Activated CD4-positive, alpha-beta T cell treated with anti-CD3 and anti-CD28 coated beads, Interleukin-10, Interleukin-2, amounts not matched to agents 100 ng/mL and 50 ng/mL, durations not matched to agents 16 hours and 8 hours (primary cell): ENCODE measurements at regions not wholly inside any gene's neighbourhood (a gene's known extent, or its start where the extent isn't known, plus 50 kb on each side); places are given as distances from the start of the nearest gene placed in this dataset.

ENCODE experiments used
- DNase-seq: peaks from one replicate; pipeline ENCODE4 v3.0.0-alpha.2; 2020

- no peak for DNase-seq
Observed at GRCh38 chr3:117536006-117536405, 826.4 kb downstream of the TUSC7 start.

DNA sequence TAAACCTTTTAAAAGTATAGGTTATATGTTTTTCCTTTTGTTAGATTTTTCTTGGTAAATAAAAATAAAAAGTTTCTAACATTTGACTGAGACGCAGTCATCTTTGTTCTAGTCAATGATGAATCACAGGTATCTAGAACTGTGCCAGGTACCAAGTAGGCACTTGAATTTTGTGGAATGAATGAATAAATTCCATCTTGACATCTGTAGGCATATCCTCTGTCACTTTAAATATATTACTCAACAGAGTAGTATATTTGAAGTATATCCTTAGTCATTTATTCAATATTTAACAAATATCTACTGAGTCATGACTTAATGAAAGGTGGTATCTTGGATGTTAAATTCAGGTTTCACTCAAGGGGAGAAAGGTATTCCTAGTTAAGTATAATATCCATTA lies 828.4 kb downstream of the TUSC7 start:
- DNase-seq: no peak

DNA sequence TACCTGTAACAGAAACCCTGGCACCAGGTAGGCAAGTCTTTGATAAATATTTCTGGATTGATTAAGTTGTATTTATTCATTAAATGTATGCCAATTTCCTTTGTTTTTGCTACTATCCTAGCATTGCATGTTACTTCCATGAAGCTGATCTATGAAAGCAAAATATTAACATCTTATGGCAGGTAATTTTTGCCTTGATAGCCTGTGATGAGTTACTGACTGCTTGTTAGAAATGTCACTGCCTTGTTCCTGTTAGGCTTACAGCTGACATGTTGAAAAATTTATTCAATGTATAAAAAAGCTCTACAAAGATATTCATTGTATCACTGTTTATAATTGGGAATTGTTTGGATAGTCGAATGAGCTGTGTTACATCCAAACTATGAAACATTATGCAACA lies 830.1 kb downstream of the TUSC7 start:
- DNase-seq: no peak

DNA sequence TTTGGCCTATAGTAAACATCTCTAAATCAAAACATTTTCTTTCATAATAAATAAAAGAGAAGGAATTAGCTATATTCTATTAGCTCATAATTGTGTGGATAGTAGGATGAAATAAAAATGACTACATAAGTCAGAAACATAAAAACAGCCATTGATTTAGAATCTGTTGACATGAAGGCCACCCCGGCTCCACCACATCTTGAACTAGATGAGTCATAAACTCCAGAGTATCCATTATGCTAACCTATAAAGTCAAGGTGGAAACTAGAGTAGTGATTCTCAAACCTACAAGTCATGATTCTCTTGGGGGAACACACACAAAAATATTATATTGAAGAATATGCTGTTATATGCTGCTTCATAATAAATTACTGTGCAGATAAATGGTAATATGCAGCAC lies 831.0 kb downstream of the TUSC7 start:
- DNase-seq: no peak

DNA sequence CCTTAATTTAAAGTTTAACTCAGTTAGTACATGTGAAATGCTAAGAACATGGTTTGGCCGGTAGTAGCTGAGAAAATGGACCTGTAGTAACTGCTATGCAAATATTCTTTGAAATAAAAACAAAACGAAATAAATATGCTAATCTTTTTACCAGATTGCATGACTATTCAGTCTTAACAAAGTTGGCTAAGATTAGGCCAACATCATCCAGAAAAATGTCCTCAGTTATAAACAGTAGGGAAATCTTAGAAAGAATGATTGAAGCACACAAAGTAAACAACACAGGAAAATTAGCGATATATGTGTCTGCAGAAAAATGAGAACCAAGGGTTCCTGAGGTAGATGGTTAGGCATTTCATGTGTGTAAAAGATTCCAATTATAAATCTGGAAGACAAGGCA lies 832.1 kb downstream of the TUSC7 start:
- DNase-seq: no peak

GRCh38 chr3:117543521-117543920 lies 833.9 kb downstream of the TUSC7 start:
- DNase-seq: no peak

- no peak for DNase-seq
Observed at GRCh38 chr3:117545484-117545883, 835.9 kb downstream of the TUSC7 start.

DNA sequence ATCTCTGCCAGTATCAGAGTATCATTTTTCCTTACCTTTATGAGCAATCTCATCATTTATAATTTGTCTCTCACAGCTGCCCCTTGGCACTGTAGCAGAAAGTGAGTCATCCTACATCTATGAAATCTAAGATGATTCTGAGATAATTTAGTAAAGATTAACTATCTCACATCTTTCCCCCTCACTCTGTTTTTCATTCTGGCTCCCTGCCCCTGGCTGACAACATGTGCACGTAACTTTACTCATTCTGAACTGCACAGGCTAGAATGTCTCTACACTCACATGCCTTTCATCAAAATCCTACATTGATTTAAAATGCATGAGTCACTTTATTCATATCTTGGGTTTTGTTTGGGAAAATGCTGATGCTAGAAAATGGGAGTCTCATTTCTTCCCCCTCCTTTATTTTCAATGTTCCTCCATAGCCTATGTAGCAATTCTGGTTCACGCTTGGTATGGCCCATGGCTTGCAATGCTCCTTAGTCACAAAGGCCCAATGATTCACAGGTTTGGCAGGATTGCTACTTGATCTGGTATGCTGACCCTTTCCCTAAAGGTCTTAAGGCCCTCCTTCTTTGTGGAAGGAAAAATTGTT lies 838.5 kb downstream of the TUSC7 start:
- DNase-seq: no peak

DNA sequence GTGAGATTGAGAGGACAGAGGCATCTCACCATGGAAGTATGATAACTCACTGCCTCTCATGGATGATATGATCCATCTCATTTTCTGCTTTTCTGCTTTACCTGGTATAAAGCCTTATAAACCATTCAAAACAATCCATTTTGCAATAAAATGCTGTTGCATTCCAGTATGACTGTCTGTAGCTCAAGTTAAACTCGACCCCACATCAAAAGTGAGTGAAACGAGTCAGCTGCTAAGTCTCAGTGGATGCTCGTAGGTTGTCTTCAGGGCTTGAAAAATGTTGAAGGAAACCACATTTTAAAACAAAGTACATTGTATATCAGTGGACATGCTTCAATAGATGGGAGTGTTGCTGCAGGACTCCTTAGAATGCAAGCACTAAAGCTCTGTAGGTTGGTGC lies 839.0 kb downstream of the TUSC7 start:
- DNase-seq: no peak

DNA sequence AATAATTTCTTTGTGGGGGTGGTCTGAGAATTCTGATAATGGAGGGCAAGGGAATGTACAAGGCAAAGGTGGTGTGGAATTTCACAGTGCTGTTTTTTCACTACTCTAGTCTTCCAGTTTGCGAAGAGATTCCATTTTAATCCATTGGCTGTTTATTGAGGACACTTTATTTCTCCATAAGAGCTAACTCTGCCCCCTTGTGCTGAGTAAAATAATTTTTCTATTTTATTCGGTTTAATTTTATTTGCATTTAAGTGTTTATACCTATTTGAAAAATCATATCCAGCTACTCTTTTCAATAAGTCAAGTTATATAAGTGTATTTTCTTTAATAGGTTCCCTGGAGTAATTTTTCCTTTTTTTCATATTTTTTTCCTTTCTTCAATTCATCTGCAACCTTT lies 840.1 kb downstream of the TUSC7 start:
- no peak for DNase-seq

GRCh38 chr3:117550766-117551165 lies 841.2 kb downstream of the TUSC7 start:
- no peak for DNase-seq

DNA sequence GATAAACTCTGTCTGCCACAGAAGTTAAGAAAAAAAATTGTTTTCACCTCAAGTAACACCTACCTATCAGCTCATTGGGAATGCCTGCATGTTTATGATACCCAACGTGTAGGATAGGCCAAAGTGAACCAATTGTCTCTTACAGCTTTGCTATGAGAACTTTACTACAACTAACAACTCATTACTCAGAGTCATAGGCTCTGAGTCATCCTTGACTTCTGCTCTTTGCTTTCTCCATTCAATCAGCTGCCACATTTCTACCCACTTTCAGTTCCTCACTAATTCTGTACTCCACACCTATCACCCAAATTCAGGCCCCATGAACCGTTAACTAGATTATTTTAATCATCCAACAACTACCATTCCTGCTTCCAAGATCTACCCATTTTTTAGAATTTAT lies 843.9 kb downstream of the TUSC7 start:
- no peak for DNase-seq

GRCh38 chr3:117556646-117557407 lies 847.2 kb downstream of the TUSC7 start:
- no peak for DNase-seq

- DNase-seq: no peak
Observed at GRCh38 chr3:117557464-117558090, 848.0 kb downstream of the TUSC7 start.

DNA sequence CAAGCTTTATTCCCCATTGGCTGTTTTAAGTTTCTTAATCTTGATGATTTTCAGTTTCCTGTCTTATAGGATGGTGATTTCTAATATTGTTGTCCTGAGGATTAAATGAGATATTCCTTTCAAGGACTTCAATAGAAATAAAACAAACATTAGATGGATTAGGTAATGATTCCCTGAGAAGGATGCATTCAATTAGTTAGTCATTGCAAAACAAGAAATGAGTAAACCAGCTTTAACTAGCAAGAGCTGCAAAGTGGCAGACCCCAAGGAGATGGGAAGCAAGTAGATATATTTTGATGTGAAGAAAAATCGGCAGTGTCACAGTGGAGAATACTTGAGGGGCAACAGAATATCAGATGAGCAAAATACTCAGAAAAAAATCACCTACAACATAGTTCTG lies 849.1 kb downstream of the TUSC7 start:
- no peak for DNase-seq

GRCh38 chr3:117562000-117562399 lies 852.4 kb downstream of the TUSC7 start:
- no peak for DNase-seq

- DNase-seq: no peak
Observed at GRCh38 chr3:117563063-117563462, 853.5 kb downstream of the TUSC7 start.

DNA sequence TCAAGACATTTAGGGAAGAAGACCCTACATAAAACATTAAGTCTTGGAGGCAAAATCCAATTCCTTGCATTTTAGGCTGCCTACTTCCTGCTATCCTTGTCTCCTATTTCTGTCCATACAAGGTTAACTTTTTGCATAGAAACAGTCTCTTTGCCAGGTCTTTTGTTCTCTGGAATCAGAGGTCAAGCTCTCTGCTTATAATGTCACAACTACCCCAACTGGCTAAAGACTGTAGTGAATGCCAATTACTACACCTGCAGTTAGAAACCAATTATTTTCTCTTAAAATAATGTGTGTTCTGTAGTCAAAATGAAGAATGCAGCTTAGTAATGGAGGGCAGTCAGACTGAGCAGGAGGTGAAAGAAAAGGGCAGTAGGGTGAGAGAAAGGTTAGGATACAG lies 856.2 kb downstream of the TUSC7 start:
- DNase-seq: no peak

- no peak for DNase-seq
Observed at GRCh38 chr3:117566926-117567325, 857.3 kb downstream of the TUSC7 start.

DNA sequence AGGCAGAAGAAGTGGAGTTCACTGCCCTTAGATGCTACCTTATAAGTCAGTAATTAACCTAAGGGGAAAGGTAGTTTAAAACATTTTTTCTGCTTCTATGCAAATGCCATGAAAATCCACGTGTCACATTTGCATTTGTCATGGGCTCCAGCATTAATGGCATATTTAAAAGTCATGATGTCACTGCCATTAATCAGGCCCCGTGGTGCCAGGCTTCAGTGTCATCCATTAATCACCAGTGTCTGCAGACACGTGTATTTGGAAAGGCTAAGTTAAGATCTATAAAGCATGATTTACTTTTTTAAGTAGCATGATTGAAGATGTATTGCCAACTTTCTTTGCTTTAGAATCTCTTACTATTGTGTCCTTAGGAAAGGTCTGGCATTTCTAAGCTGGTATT lies 857.8 kb downstream of the TUSC7 start:
- no peak for DNase-seq

DNA sequence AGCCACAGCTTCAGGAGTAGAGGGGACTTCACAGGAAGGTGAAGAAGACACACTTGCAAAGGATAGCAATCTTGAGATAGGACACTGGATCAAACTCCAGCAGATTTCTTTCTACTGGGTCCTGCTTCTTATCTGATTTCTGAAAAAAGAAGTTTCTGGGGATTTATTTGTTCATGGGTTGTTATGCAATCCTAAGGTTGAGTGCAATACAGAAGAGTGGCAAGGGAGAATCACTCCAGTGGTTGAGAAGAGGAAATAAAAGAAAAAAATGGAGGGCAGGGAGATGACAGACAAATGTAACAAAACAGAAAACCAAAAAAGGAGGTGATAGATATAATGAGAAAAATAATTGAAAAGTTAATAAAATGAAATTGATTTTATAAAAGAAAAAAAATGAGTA lies 858.3 kb downstream of the TUSC7 start:
- no peak for DNase-seq

- no peak for DNase-seq
Observed at GRCh38 chr3:117572786-117573185, 863.2 kb downstream of the TUSC7 start.

- no peak for DNase-seq
Observed at GRCh38 chr3:117580806-117581205, 871.2 kb downstream of the TUSC7 start.

DNA sequence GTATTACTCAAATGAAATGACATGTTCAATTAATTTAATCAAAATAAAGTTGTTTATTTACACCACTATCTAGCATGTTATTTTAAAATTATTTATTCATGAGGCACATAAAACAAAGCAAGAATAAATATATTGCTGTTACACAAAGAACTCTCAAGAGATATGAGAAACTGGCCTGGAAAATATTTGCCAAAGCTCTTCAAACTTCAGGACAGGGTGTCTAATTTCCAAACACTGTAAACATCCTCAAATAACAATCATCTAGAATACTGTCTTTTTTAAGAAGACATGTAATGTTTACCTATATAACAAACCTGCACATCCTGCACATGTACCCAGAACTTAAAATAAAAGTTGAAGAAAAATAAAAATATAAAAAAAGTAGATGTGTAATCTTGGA lies 876.6 kb downstream of the TUSC7 start:
- DNase-seq: no peak

GRCh38 chr3:117587416-117587815 lies 877.8 kb downstream of the TUSC7 start:
- no peak for DNase-seq
